Adrenal gland (tissue), 5 donors: ENCODE measurements at regions not wholly inside any gene's neighbourhood (a gene's known extent, or its start where the extent isn't known, plus 50 kb on each side); places are given as distances from the start of the nearest gene placed in this dataset.

Source experiments
- POLR2A ChIP-seq, 2 donors: fragments of 450-650 bp; IDR thresholded peaks; one replicate each; pipeline ENCODE4 v1.6.1; 2017; ENCODE audit warnings: antibody characterized with exemption in 2 of 2, mild to moderate bottlenecking in 2 of 2, moderate library complexity in 1 of 2
- TF ChIP-seq, protein P1 (sequence below), 6 experiments: fragments of 450-650 bp in 4 of 6; fragments of 200-600 bp in 2 of 6; sonication (generic) in 1 of 6; IDR thresholded peaks; 1 replicate in 5 of 6; 2 replicates in 1 of 6; pipeline versions ENCODE4 v1.5.1 to v1.8.0; 2016 to 2021; ENCODE audit warnings: antibody characterized with exemption in 6 of 6, mild to moderate bottlenecking in 2 of 6, moderate library complexity in 1 of 6
- donor health status: DM: no; HTN: no; CAD: no.

DNA sequence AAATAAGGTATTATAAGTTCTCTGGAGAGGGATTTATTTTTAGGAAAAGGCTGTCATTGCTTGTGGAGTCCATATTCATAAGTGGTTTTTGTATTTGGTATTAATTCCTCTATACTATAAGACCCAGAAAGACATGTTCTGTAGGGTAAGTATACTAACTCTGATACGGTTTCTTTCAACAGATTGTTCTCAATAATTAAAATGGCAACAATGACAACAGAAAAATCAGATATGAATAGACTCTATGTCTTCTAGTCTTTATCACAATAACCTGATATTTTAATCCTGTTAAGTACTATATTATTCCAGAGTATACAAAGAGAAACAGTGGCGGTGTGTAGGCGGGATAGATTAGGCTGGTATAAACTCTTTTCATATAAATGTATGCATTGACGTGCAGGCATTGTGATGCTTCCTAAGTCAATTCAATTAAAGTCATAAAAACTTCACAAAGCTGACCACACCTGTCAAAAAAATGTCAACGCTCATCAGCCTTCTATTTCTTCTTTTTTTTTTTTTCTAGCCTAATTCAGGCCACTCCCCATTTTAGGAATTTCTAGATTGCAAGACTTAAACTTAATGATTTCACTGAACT lies 150.4 kb downstream of the TRIML1 start:
- TF ChIP-seq, protein P1, sequence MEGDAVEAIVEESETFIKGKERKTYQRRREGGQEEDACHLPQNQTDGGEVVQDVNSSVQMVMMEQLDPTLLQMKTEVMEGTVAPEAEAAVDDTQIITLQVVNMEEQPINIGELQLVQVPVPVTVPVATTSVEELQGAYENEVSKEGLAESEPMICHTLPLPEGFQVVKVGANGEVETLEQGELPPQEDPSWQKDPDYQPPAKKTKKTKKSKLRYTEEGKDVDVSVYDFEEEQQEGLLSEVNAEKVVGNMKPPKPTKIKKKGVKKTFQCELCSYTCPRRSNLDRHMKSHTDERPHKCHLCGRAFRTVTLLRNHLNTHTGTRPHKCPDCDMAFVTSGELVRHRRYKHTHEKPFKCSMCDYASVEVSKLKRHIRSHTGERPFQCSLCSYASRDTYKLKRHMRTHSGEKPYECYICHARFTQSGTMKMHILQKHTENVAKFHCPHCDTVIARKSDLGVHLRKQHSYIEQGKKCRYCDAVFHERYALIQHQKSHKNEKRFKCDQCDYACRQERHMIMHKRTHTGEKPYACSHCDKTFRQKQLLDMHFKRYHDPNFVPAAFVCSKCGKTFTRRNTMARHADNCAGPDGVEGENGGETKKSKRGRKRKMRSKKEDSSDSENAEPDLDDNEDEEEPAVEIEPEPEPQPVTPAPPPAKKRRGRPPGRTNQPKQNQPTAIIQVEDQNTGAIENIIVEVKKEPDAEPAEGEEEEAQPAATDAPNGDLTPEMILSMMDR (IDR thresholded peaks at IDR 0.05) = no peak
- TF ChIP-seq POLR2A (IDR thresholded peaks at IDR 0.05) = no peak
